Astrocyte (in vitro differentiated cells and primary cell): ENCODE measurements at regions not wholly inside any gene's neighbourhood (a gene's known extent, or its start where the extent isn't known, plus 50 kb on each side); places are given as distances from the start of the nearest gene placed in this dataset.

Source experiments
- EZH2 ChIP-seq: IDR thresholded peaks from 2 replicates; pipeline ENCODE4 v1.6.1; 2012; ENCODE audit warnings: mild to moderate bottlenecking, low read length, inconsistent platforms; ENCODE audit not compliant: insufficient read depth
- TF ChIP-seq, protein P1 (sequence below): IDR thresholded peaks from 2 replicates; pipeline ENCODE4 v1.5.1; 2011; ENCODE audit warnings: low read depth, mild to moderate bottlenecking, inconsistent platforms, low read length, moderate library complexity; ENCODE audit not compliant: insufficient read depth

DNA sequence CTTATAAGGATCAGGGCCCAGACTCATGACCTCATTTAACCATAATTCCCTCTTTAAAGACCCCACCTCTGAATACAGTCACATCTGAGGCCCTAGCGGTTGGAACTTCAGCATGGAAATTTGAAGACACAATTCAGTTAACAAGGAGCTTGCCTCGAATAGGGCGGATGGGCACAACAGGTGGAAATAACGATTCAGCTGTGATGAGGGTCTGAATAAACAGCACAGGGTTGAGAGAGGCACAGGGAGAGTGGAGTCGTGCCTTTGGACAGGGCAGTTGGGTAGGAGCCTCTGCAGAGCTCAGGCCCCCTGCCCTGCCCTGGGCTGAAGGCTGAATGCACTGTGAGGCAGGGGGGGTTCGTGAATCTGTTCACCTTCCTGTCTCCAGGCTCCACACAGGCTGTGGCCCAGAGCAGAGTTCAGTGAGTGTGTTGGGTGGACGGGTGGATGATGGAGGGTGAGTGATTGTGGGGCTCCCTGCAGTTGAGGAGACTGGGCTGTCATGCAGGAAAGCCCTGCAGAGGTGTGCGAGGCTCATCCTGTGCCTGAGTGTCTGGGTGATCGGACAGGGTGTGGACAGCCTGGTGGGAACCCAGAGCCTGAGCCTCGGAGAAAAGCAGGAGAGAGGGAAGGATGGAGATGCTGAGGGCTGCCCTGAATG, 243.1 kb downstream of the FOXD2 start:
- TF ChIP-seq, protein P1, sequence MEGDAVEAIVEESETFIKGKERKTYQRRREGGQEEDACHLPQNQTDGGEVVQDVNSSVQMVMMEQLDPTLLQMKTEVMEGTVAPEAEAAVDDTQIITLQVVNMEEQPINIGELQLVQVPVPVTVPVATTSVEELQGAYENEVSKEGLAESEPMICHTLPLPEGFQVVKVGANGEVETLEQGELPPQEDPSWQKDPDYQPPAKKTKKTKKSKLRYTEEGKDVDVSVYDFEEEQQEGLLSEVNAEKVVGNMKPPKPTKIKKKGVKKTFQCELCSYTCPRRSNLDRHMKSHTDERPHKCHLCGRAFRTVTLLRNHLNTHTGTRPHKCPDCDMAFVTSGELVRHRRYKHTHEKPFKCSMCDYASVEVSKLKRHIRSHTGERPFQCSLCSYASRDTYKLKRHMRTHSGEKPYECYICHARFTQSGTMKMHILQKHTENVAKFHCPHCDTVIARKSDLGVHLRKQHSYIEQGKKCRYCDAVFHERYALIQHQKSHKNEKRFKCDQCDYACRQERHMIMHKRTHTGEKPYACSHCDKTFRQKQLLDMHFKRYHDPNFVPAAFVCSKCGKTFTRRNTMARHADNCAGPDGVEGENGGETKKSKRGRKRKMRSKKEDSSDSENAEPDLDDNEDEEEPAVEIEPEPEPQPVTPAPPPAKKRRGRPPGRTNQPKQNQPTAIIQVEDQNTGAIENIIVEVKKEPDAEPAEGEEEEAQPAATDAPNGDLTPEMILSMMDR = no peak
- TF ChIP-seq EZH2 = no peak
